HepG2 (cell line): ENCODE measurements at regions not wholly inside any gene's neighbourhood (a gene's known extent, or its start where the extent isn't known, plus 50 kb on each side); places are given as distances from the start of the nearest gene placed in this dataset.

Experiments
- ARNT2 ChIP-seq: sonication (generic); formaldehyde crosslinking; IDR thresholded peaks from 2 replicates; pipeline ENCODE4 v1.8.0; 2022; ENCODE audit warnings: mild to moderate bottlenecking, low read depth, missing genetic modification reagents, moderate library complexity
- ATF7 ChIP-seq, 2 experiments: fragments of 450-650 bp in 1 of 2; sonication (generic) in 1 of 2; formaldehyde crosslinking in 1 of 2; IDR thresholded peaks; 2 replicates each; pipeline versions ENCODE4 v1.4.0 to v1.6.1; 2016 to 2020; ENCODE audit warnings: antibody characterized with exemption in 1 of 2, mild to moderate bottlenecking in 1 of 2, missing genetic modification reagents in 1 of 2
- MAFK ChIP-seq, 2 experiments: IDR thresholded peaks in 1 of 2; conservative IDR thresholded peaks in 1 of 2; 2 replicates each; pipeline ENCODE4 v1.6.1; 2011; ENCODE audit warnings: improper control_type of control experiment in 2 of 2, low read length in 2 of 2
- POLR2AphosphoS5 ChIP-seq: IDR thresholded peaks from 2 replicates; pipeline ENCODE4 v1.6.1; 2012; ENCODE audit warnings: low read depth, low read length
- ZFP37 ChIP-seq: sonication (generic); formaldehyde crosslinking; IDR thresholded peaks from 2 replicates; pipeline ENCODE4 v1.4.0; 2020; ENCODE audit warnings: missing genetic modification reagents, borderline replicate concordance
- TF ChIP-seq, protein P1 (sequence below): sonication (generic); formaldehyde crosslinking; IDR thresholded peaks from 2 replicates; pipeline ENCODE4 v1.5.1; 2020; ENCODE audit warnings: missing genetic modification reagents, mild to moderate bottlenecking, borderline replicate concordance

DNA sequence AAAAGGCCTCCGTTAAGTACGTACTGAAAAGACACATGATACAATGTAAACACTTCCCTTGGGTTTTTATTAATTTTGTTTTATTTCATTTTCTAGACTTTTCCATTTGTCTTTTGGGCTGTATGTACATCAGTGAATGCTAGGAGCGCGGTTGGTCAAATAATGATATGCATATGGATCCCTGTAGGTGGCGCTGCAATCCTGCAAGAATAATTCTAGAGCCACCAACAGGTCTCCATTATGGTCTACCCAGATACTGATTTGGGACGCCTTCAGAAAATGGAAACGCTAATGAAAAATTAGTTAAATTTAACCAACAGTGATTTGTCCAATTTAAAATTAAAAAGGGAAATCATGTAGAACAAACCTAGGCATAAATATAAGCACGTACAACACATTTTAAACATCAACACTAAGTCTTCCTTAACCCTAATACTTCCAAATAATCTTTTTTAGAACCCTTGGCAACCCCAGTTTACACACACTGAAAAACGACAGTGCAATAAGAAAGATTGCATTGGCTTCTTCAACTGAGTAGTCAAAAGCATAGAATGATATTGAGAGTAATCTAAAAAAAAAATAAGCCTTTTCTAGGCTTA lies 433.5 kb downstream of the RFPL4B start:
- TF ChIP-seq ZFP37 (CRISPR knock-in tag) = no peak
- TF ChIP-seq, protein P1, sequence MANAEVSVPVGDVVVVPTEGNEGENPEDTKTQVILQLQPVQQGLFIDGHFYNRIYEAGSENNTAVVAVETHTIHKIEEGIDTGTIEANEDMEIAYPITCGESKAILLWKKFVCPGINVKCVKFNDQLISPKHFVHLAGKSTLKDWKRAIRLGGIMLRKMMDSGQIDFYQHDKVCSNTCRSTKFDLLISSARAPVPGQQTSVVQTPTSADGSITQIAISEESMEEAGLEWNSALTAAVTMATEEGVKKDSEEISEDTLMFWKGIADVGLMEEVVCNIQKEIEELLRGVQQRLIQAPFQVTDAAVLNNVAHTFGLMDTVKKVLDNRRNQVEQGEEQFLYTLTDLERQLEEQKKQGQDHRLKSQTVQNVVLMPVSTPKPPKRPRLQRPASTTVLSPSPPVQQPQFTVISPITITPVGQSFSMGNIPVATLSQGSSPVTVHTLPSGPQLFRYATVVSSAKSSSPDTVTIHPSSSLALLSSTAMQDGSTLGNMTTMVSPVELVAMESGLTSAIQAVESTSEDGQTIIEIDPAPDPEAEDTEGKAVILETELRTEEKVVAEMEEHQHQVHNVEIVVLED (CRISPR knock-in tag) = no peak
- TF ChIP-seq POLR2AphosphoS5 = no peak
- no peak for TF ChIP-seq MAFK (conservative IDR thresholded peaks at IDR 0.05 in 1 of 2, IDR thresholded peaks at IDR 0.05 in 1 of 2; ENCODE audit: low read length in 2 of 2)
- no peak for TF ChIP-seq ARNT2 (CRISPR knock-in tag)
- no peak for TF ChIP-seq ATF7 (IDR thresholded peaks at IDR 0.05)
- TF ChIP-seq ATF7 (CRISPR knock-in tag; IDR thresholded peaks at IDR 0.05) = no peak
